ENCODE measurements at regions not wholly inside any gene's neighbourhood (a gene's known extent, or its start where the extent isn't known, plus 50 kb on each side); places are given as distances from the start of the nearest gene placed in this dataset.

DNA sequence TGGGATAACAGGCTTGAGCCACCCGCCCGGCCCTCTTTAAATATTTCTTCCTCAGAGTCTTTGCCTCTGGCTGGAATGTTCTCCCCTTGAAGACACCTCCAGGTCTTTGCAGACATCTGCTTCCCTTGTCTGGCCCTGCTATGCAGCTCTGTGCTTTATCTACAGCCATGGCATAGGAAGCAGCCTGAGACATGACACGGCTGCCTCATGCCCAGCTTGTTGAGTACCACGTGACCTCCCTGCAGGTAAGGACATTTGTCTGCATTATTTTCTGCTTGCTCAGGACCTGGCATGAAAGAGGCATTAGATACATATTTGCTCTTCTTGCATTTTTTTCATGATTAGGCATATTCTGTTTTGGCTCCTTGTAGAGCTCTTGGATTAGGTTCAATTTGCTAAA is 113.8 kb upstream of the KLF6 start:
- Histone ChIP-seq H3K4me3 (ENCODE audit: low read depth in 1 of 2, low read length in 2 of 2) (no peak overlapping the region), H3K9me3 (ENCODE audit: insufficient read depth, low read length, severe bottlenecking) (no peaks in the 10 kb centered on the region), H3K27ac (ENCODE audit: low read length) (no peak overlapping the region), H3K9ac (ENCODE audit: low read depth, low read length) (no peak overlapping the region), H3K27me3 (ENCODE audit: insufficient read depth, low read length, poor library complexity) (no peaks in the 10 kb centered on the region), H3K79me2 (ENCODE audit: insufficient read depth, low read length) (no peaks in the 10 kb centered on the region), H3K4me2 (ENCODE audit: insufficient read depth, low read length) (no peak overlapping the region), H4K20me1 (ENCODE audit: insufficient read depth, low read length) (no peaks in the 10 kb centered on the region), H3K36me3 (ENCODE audit: insufficient read depth, low read length) (no peaks in the 10 kb centered on the region), H2AFZ (ENCODE audit: low read depth, low read length) (no peak overlapping the region), H3K4me1 (ENCODE audit: insufficient read depth, low read length) (peaks cover 12% of the 10 kb centered on the region)
- DNase-seq (no peak), ATAC-seq (ENCODE audit: insufficient read depth, low read depth) (no peak)
- TF ChIP-seq, protein P1, sequence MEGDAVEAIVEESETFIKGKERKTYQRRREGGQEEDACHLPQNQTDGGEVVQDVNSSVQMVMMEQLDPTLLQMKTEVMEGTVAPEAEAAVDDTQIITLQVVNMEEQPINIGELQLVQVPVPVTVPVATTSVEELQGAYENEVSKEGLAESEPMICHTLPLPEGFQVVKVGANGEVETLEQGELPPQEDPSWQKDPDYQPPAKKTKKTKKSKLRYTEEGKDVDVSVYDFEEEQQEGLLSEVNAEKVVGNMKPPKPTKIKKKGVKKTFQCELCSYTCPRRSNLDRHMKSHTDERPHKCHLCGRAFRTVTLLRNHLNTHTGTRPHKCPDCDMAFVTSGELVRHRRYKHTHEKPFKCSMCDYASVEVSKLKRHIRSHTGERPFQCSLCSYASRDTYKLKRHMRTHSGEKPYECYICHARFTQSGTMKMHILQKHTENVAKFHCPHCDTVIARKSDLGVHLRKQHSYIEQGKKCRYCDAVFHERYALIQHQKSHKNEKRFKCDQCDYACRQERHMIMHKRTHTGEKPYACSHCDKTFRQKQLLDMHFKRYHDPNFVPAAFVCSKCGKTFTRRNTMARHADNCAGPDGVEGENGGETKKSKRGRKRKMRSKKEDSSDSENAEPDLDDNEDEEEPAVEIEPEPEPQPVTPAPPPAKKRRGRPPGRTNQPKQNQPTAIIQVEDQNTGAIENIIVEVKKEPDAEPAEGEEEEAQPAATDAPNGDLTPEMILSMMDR (IDR thresholded peaks at IDR 0.05; ENCODE audit: borderline replicate concordance, extremely low read depth, low read length, poor library complexity, severe bottlenecking): no peak
- no peak for TF ChIP-seq EZH2 (IDR thresholded peaks at IDR 0.05; ENCODE audit: borderline replicate concordance, low read depth, low read length, severe bottlenecking)

DNA sequence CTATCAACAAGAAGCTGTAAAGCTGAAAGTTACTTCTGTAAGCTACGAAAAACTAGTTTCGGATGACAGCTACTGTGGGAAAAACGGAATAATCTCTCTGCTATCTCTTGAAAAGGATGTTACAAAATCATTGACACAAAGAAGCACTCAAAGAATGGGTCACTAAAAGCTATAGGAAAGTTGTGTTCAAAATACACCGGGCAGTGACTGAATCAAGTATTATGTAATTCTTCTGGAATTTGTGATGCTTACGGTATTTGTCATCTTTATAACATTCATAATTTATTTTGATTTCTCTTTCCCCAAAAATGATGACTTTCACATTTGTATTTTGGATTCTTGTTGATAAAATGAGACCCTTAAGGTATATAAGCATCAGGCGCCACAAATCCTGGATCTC is 112.1 kb upstream of the KLF6 start:
- H3K36me3 ChIP-seq (ENCODE audit: insufficient read depth, low read length): no peaks in the 10 kb centered on the region
- no peaks in the 10 kb centered on the region for H3K79me2 ChIP-seq (ENCODE audit: insufficient read depth, low read length)
- H3K9me3 ChIP-seq (ENCODE audit: insufficient read depth, low read length, severe bottlenecking): no peaks in the 10 kb centered on the region
- no peak overlapping the region for H3K27ac ChIP-seq (ENCODE audit: low read length)
- H3K9ac ChIP-seq (ENCODE audit: low read depth, low read length): no peak overlapping the region
- no peak overlapping the region for H3K4me3 ChIP-seq (ENCODE audit: low read depth in 1 of 2, low read length in 2 of 2)
- H3K4me1 ChIP-seq (ENCODE audit: insufficient read depth, low read length): peaks cover 25% of the 10 kb centered on the region
- no peak overlapping the region for H3K4me2 ChIP-seq (ENCODE audit: insufficient read depth, low read length)
- H3K27me3 ChIP-seq (ENCODE audit: insufficient read depth, low read length, poor library complexity): no peaks in the 10 kb centered on the region
- H4K20me1 ChIP-seq (ENCODE audit: insufficient read depth, low read length): no peaks in the 10 kb centered on the region
- ATAC-seq (ENCODE audit: insufficient read depth, low read depth) (no peak), DNase-seq (no peak)
- no peak for TF ChIP-seq EZH2 (IDR thresholded peaks at IDR 0.05; ENCODE audit: borderline replicate concordance, low read depth, low read length, severe bottlenecking)
- no peak overlapping the region for H2AFZ ChIP-seq (ENCODE audit: low read depth, low read length)

DNA sequence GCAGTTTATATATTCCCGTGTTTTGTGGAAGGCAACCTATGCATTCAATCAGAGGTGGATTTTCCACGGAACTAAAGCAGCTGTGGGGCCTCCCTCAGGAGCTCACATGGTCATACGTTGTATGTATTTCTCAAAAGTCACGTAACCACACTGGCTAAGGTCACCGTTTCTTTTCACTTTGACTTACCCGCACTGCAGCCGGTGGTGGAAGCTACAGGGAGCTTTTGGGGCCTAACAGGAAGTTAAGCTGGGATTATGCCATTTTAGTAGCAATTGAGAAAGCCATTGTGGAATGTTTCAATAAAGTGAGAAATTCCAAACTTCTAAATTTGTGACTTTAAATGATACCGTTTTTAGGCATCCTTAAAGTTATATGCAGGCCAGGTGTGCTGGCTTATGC is 111.2 kb upstream of the KLF6 start:
- no peak overlapping the region for H3K27ac ChIP-seq (ENCODE audit: low read length)
- peaks cover 31% of the 10 kb centered on the region for H3K4me1 ChIP-seq (ENCODE audit: insufficient read depth, low read length)
- H2AFZ ChIP-seq (ENCODE audit: low read depth, low read length): no peak overlapping the region
- no peaks in the 10 kb centered on the region for H3K27me3 ChIP-seq (ENCODE audit: insufficient read depth, low read length, poor library complexity)
- H3K4me2 ChIP-seq (ENCODE audit: insufficient read depth, low read length): no peak overlapping the region
- no peak overlapping the region for H3K4me3 ChIP-seq (ENCODE audit: low read depth in 1 of 2, low read length in 2 of 2)
- no peaks in the 10 kb centered on the region for H3K36me3 ChIP-seq (ENCODE audit: insufficient read depth, low read length)
- ATAC-seq (ENCODE audit: insufficient read depth, low read depth): no peak
- no peak for DNase-seq
- no peaks in the 10 kb centered on the region for H4K20me1 ChIP-seq (ENCODE audit: insufficient read depth, low read length)
- H3K9me3 ChIP-seq (ENCODE audit: insufficient read depth, low read length, severe bottlenecking): no peaks in the 10 kb centered on the region
- TF ChIP-seq, protein P1 (IDR thresholded peaks at IDR 0.05; ENCODE audit: borderline replicate concordance, extremely low read depth, low read length, poor library complexity, severe bottlenecking): no peak
- TF ChIP-seq EZH2 (IDR thresholded peaks at IDR 0.05; ENCODE audit: borderline replicate concordance, low read depth, low read length, severe bottlenecking): no peak
- no peaks in the 10 kb centered on the region for H3K79me2 ChIP-seq (ENCODE audit: insufficient read depth, low read length)
- no peak overlapping the region for H3K9ac ChIP-seq (ENCODE audit: low read depth, low read length)

DNA sequence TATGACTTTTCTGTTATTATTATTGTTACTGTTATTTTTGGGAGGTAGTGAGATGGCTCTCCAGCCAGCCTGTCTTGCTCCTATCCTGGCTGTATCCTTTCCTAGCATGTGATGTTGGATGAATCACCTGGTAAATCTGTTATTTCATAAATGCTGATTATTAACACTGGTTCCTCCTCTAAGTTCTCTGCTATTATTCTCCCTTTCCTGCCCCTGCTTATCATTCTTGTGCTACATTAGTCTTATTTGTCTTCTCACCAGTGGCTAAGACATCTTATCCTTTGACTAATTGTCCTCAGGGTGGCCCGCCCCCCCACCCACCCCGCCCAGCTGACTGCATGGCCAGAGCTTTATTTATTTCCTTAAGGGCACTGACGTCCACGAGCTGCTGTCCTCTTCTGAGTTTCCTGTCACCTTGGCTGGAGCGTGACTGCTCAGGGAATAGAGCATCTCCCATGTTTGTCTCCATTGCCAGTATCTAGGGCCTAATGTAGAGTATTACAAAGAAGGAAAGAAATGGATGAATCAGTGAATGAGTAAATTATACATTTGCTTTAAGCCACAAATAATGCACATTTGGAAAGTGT is 110.1 kb upstream of the KLF6 start:
- H4K20me1 ChIP-seq (ENCODE audit: insufficient read depth, low read length): no peaks in the 10 kb centered on the region
- H3K27ac ChIP-seq (ENCODE audit: low read length): no peak overlapping the region
- H2AFZ ChIP-seq (ENCODE audit: low read depth, low read length): no peak overlapping the region
- no peaks in the 10 kb centered on the region for H3K9me3 ChIP-seq (ENCODE audit: insufficient read depth, low read length, severe bottlenecking)
- DNase-seq (no peak), ATAC-seq (ENCODE audit: insufficient read depth, low read depth) (no peak)
- H3K9ac ChIP-seq (ENCODE audit: low read depth, low read length): no peak overlapping the region
- no peak overlapping the region for H3K4me3 ChIP-seq (ENCODE audit: low read depth in 1 of 2, low read length in 2 of 2)
- H3K27me3 ChIP-seq (ENCODE audit: insufficient read depth, low read length, poor library complexity): no peaks in the 10 kb centered on the region
- no peaks in the 10 kb centered on the region for H3K79me2 ChIP-seq (ENCODE audit: insufficient read depth, low read length)
- no peak overlapping the region for H3K4me2 ChIP-seq (ENCODE audit: insufficient read depth, low read length)
- H3K4me1 ChIP-seq (ENCODE audit: insufficient read depth, low read length): peaks cover 31% of the 10 kb centered on the region
- TF ChIP-seq, protein P1 (IDR thresholded peaks at IDR 0.05; ENCODE audit: borderline replicate concordance, extremely low read depth, low read length, poor library complexity, severe bottlenecking): no peak
- no peak for TF ChIP-seq EZH2 (IDR thresholded peaks at IDR 0.05; ENCODE audit: borderline replicate concordance, low read depth, low read length, severe bottlenecking)
- H3K36me3 ChIP-seq (ENCODE audit: insufficient read depth, low read length): no peaks in the 10 kb centered on the region

All from DND-41 (cell line).